ENCODE measurements at regions not wholly inside any gene's neighbourhood (a gene's known extent, or its start where the extent isn't known, plus 50 kb on each side); places are given as distances from the start of the nearest gene placed in this dataset.

GRCh38 chr4:8702516-8703400 lies 110.2 kb downstream of the CPZ start:
- TF ChIP-seq CTCF (IDR thresholded peaks at IDR 0.05; ENCODE audit: extremely low read depth in 1 of 2, insufficient read depth in 1 of 2, low read depth in 1 of 2, low read length in 2 of 2) (no peak), MAX (IDR thresholded peaks at IDR 0.05; ENCODE audit: insufficient read depth, insufficient read length) (no peak), POLR2A (IDR thresholded peaks at IDR 0.05; ENCODE audit: low read depth, low read length) (no peak), POLR2AphosphoS5 (IDR thresholded peaks at IDR 0.05; ENCODE audit: insufficient read depth, low read depth, low read length) (no peak), GATA2 (IDR thresholded peaks at IDR 0.05; ENCODE audit: insufficient read depth, insufficient read length, low read depth, low read length) (no peak)
